ENCODE measurements at regions not wholly inside any gene's neighbourhood (a gene's known extent, or its start where the extent isn't known, plus 50 kb on each side); places are given as distances from the start of the nearest gene placed in this dataset.

- Mint-ChIP-seq H3K9me3 (ENCODE audit: low read depth, unreplicated experiment) (peaks cover 6% of the 10 kb centered on the region), H3K4me1 (ENCODE audit: low read depth, unreplicated experiment) (no peaks in the 10 kb centered on the region), H3K4me3 (ENCODE audit: low read depth, unreplicated experiment) (no peak overlapping the region), H3K27ac (ENCODE audit: unreplicated experiment) (no peak overlapping the region), H3K36me3 (ENCODE audit: insufficient read depth, unreplicated experiment) (no peaks in the 10 kb centered on the region), H3K27me3 (ENCODE audit: unreplicated experiment) (no peaks in the 10 kb centered on the region)
- no peak for DNase-seq
- BruUV-seq (replicated peaks), result no TSS peak
- CTCF ChIA-PET, result no interaction called here
- TF ChIP-seq CTCF (IDR thresholded peaks at IDR 0.05; ENCODE audit: unreplicated experiment), result no peak
- intact Hi-C loops (cut with micrococcal nuclease; ENCODE audit: unreplicated experiment), result no loop called here
Measured at GRCh38 chr12:127300753-127301152, 966.2 kb upstream of the TMEM132C start.

GRCh38 chr12:127301876-127302275 is 965.1 kb upstream of the TMEM132C start:
- intact Hi-C loops (cut with micrococcal nuclease; ENCODE audit: unreplicated experiment), result no loop called here
- DNase-seq, result no peak
- Mint-ChIP-seq H3K4me3 (ENCODE audit: low read depth, unreplicated experiment) (no peak overlapping the region), H3K9me3 (ENCODE audit: low read depth, unreplicated experiment) (peaks cover 12% of the 10 kb centered on the region), H3K36me3 (ENCODE audit: insufficient read depth, unreplicated experiment) (no peaks in the 10 kb centered on the region), H3K27ac (ENCODE audit: unreplicated experiment) (no peak overlapping the region), H3K4me1 (ENCODE audit: low read depth, unreplicated experiment) (no peaks in the 10 kb centered on the region), H3K27me3 (ENCODE audit: unreplicated experiment) (no peaks in the 10 kb centered on the region)
- no peak for TF ChIP-seq CTCF (IDR thresholded peaks at IDR 0.05; ENCODE audit: unreplicated experiment)
- CTCF ChIA-PET, result no interaction called here
- no TSS peak for BruUV-seq (replicated peaks)

- Mint-ChIP-seq H3K36me3 (ENCODE audit: insufficient read depth, unreplicated experiment) (no peaks in the 10 kb centered on the region), H3K4me1 (ENCODE audit: low read depth, unreplicated experiment) (no peaks in the 10 kb centered on the region), H3K9me3 (ENCODE audit: low read depth, unreplicated experiment) (peaks cover 18% of the 10 kb centered on the region), H3K27ac (ENCODE audit: unreplicated experiment) (no peak overlapping the region), H3K4me3 (ENCODE audit: low read depth, unreplicated experiment) (no peak overlapping the region), H3K27me3 (ENCODE audit: unreplicated experiment) (no peaks in the 10 kb centered on the region)
- intact Hi-C loops (cut with micrococcal nuclease; ENCODE audit: unreplicated experiment), result no loop called here
- no TSS peak for BruUV-seq (replicated peaks)
- no peak for DNase-seq
- CTCF ChIA-PET, result no interaction called here
- TF ChIP-seq CTCF (IDR thresholded peaks at IDR 0.05; ENCODE audit: unreplicated experiment), result no peak
Measured at GRCh38 chr12:127304751-127305725, 961.9 kb upstream of the TMEM132C start.

- Mint-ChIP-seq H3K27me3 (ENCODE audit: unreplicated experiment) (no peaks in the 10 kb centered on the region), H3K4me3 (ENCODE audit: low read depth, unreplicated experiment) (no peak overlapping the region), H3K36me3 (ENCODE audit: insufficient read depth, unreplicated experiment) (no peaks in the 10 kb centered on the region), H3K9me3 (ENCODE audit: low read depth, unreplicated experiment) (peaks cover 18% of the 10 kb centered on the region), H3K27ac (ENCODE audit: unreplicated experiment) (no peak overlapping the region), H3K4me1 (ENCODE audit: low read depth, unreplicated experiment) (no peaks in the 10 kb centered on the region)
- CTCF ChIA-PET, result no interaction called here
- intact Hi-C loops (cut with micrococcal nuclease; ENCODE audit: unreplicated experiment), result no loop called here
- no peak for DNase-seq
- BruUV-seq (replicated peaks), result no TSS peak
- no peak for TF ChIP-seq CTCF (IDR thresholded peaks at IDR 0.05; ENCODE audit: unreplicated experiment)
Measured at GRCh38 chr12:127306604-127307215, 960.3 kb upstream of the TMEM132C start.
